Prostate gland (tissue), 2 donors: ENCODE measurements at regions not wholly inside any gene's neighbourhood (a gene's known extent, or its start where the extent isn't known, plus 50 kb on each side); places are given as distances from the start of the nearest gene placed in this dataset.
"Not testable (repeated sequence)": the region's sequence is repeated elsewhere in the genome, so short reads cannot be mapped to it uniquely, and the experiment has no call there.

Experiments
- DNase-seq: peaks from one replicate; pipeline ENCODE4 v3.0.0-alpha.2; 2019; ENCODE audit warnings: low spot score
- H3K27ac ChIP-seq, 2 donors: fragments of 200-600 bp; sonication (generic); 2 replicates each; pipeline ENCODE4 v1.5.1; 2017 to 2019
- H3K27me3 ChIP-seq: fragments of 200-600 bp; sonication (generic); replicated peaks from 2 replicates; pipeline ENCODE4 v1.5.1; 2019; ENCODE audit not compliant: insufficient read depth
- H3K36me3 ChIP-seq, 2 donors: fragments of 200-600 bp; sonication (generic); 1 replicate in 1 of 2; 2 replicates in 1 of 2; pipeline versions ENCODE4 v1.5.1 to v1.8.1; 2017 to 2019
- H3K4me1 ChIP-seq: fragments of 200-600 bp; sonication (generic); replicated peaks from 2 replicates; pipeline ENCODE4 v1.5.1; 2019
- H3K4me3 ChIP-seq, 2 donors: fragments of 200-600 bp; sonication (generic); 2 replicates each; pipeline ENCODE4 v1.5.1; 2017 to 2019
- H3K9me3 ChIP-seq: fragments of 200-600 bp; sonication (generic); 2 replicates; pipeline ENCODE4 v1.5.1; 2017
- POLR2A ChIP-seq: fragments of 450-650 bp; IDR thresholded peaks from one replicate; pipeline ENCODE4 v1.6.1; 2016; ENCODE audit warnings: antibody characterized with exemption, mild to moderate bottlenecking
- POLR2AphosphoS5 ChIP-seq: sonication (generic); formaldehyde crosslinking; IDR thresholded peaks from one replicate; pipeline ENCODE4 v1.6.1; 2017; ENCODE audit warnings: antibody characterized with exemption
- WGBS: methylation state at CpG from one replicate; pipeline ENCODE4 v1.1.5; 2018; 5-methylcytosine and 5-hydroxymethylcytosine counted together
- intact Hi-C: fragments of 100-400 bp; cut with DNase I; formaldehyde crosslinking; loops from one replicate; pipeline ENCODE4 v1.14.2; 2022
- TF ChIP-seq, protein P1 (sequence below), 4 experiments: fragments of 200-600 bp in 2 of 4; fragments of 450-650 bp in 2 of 4; sonication (generic) in 2 of 4; IDR thresholded peaks; 1 replicate in 3 of 4; 2 replicates in 1 of 4; pipeline ENCODE4 v1.5.1; 2016 to 2019; ENCODE audit warnings: antibody characterized with exemption in 4 of 4, mild to moderate bottlenecking in 2 of 4, moderate library complexity in 2 of 4

DNA sequence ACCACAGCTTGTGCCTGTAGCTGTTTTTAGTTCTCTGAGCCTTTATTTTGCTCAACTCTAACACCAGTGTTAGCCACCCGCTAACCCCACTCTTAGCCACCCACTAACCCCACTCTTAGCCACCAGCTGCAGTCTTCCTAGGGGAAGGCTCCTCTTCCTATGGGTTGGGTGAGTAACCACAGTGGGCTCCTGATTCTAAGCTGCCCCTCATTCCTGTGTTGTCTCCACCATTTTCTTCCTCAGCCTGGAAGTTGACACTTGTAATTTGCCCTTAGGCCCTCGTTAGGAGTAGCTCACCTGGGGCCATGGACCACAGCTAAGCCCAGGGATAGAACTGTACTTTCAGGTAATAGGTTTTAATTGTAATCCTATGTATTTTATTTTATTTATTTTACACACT lies 782.9 kb upstream of the TPTE start:
- TF ChIP-seq, protein P1, sequence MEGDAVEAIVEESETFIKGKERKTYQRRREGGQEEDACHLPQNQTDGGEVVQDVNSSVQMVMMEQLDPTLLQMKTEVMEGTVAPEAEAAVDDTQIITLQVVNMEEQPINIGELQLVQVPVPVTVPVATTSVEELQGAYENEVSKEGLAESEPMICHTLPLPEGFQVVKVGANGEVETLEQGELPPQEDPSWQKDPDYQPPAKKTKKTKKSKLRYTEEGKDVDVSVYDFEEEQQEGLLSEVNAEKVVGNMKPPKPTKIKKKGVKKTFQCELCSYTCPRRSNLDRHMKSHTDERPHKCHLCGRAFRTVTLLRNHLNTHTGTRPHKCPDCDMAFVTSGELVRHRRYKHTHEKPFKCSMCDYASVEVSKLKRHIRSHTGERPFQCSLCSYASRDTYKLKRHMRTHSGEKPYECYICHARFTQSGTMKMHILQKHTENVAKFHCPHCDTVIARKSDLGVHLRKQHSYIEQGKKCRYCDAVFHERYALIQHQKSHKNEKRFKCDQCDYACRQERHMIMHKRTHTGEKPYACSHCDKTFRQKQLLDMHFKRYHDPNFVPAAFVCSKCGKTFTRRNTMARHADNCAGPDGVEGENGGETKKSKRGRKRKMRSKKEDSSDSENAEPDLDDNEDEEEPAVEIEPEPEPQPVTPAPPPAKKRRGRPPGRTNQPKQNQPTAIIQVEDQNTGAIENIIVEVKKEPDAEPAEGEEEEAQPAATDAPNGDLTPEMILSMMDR (IDR thresholded peaks at IDR 0.05), result no peak
- TF ChIP-seq POLR2A, result no peak
- TF ChIP-seq POLR2AphosphoS5, result no peak
- no peak overlapping the region for H3K27ac ChIP-seq
- H3K9me3 ChIP-seq, result no peaks in the 10 kb centered on the region
- no peak for DNase-seq
- no peak overlapping the region for H3K4me3 ChIP-seq
- H3K4me1 ChIP-seq, result no peaks in the 10 kb centered on the region
- no peaks in the 10 kb centered on the region for H3K36me3 ChIP-seq
- no peaks in the 10 kb centered on the region for H3K27me3 ChIP-seq
- WGBS, result 43% methylated on average over 2 of the region's 2 CpGs
- intact Hi-C loops, result no loop called here

DNA sequence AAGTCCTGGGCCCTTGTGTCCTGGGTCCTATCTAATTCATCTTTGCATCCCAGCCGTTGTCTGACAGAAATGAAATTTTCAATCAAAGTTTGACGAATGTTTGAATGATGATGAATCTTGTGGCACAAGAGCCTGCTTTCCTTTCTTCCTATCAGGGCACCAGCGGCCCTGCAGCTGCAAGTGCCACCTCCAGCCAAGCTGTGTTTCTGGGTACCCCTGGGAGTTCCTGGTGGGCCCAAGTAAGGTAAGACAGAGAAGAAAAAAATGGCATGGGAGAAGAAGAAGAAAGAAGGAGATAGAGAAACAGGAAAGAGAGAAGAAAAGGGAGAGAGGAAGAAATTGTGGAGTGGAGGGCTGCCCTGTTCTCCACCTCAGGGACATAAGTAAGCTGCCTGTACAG lies 782.1 kb upstream of the TPTE start:
- 55% methylated on average over 3 of the region's 3 CpGs for WGBS
- no peaks in the 10 kb centered on the region for H3K9me3 ChIP-seq
- intact Hi-C loops, result no loop called here
- H3K4me1 ChIP-seq, result no peaks in the 10 kb centered on the region
- DNase-seq, result no peak
- no peak overlapping the region for H3K27ac ChIP-seq
- TF ChIP-seq, protein P1 (IDR thresholded peaks at IDR 0.05), result no peak
- TF ChIP-seq POLR2AphosphoS5 (no peak), POLR2A (no peak)
- H3K36me3 ChIP-seq, result no peaks in the 10 kb centered on the region
- no peak overlapping the region for H3K4me3 ChIP-seq
- no peaks in the 10 kb centered on the region for H3K27me3 ChIP-seq

DNA sequence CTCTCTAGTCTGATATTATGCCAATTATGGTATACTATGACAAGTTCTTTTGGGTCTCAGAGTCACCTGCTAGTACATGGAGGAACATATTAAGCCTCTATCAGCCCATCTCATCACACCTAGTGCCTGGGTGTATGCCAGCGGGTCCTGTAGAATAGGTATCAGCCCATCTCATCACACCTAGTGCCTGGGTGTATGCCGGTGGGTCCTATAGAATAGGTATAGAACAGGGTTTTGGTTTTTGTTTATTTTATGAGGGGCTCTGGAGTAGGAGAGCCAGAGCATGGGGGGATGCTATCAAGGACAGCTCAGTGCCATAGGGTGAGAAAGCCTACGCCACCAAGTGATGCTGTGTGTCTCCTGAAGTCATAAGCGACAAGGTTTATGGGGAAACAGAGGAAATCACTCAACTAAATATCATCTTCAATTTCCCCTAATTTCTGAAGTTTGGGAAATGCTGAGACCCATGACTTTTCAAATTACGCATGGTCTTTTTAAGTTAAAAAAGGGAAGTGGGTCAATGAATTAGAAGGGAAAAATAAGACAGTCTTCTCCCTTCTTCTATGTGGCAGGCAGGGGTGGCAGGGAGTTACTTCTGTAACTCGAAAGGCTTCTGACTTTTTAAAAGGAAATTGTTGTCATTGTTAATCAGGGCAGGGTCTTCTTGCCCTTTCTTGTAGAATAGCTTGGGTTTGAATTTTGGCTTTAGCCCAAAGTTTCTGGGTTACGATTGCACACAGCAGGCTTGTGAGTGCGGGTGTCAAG lies 781.0 kb upstream of the TPTE start:
- H3K4me1 ChIP-seq, H3K9me3 ChIP-seq, H3K36me3 ChIP-seq, intact Hi-C loops, H3K27ac ChIP-seq, H3K4me3 ChIP-seq, H3K27me3 ChIP-seq, DNase-seq: not testable (repeated sequence)
- WGBS, result 57% methylated on average over 8 of the region's 8 CpGs

DNA sequence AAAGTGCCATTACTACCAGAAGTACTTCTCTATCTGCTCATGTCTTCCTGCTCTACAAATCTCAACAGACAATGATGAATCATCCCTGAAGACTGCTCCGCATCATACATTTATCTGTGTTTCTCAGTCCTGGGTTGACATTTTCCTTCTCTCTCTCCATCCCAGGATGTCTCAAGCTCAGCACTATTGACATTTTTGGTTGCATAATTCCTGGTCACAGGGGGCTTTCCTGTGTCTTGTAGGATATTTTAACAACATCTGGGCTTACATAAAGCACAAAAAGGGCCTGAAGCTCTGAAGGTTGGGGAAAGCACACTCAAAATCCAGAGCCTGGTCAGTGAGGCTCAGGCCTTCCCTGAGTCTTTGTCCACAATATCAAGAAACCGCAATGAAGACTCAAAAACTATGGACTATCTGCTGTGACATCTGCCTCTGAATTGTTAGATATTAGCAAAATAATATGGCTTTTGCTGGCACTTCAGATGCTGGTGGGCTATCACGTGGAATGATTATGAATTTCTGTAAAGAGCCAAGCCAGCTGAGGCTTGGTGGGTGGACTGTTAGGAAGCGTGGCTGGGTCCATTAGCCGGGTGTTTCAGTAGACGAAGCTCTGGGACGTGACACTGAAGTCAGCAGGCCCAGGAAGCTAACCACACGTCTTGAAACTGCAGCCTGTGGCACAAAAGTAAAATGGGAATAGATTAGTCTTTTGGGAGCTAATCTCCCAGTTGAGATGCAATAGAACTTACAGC lies 780.2 kb upstream of the TPTE start:
- H3K4me3 ChIP-seq, H3K9me3 ChIP-seq, H3K27ac ChIP-seq, DNase-seq, H3K27me3 ChIP-seq, intact Hi-C loops, H3K36me3 ChIP-seq, H3K4me1 ChIP-seq: not testable (repeated sequence)
- 65% methylated on average over 8 of the region's 8 CpGs for WGBS

DNA sequence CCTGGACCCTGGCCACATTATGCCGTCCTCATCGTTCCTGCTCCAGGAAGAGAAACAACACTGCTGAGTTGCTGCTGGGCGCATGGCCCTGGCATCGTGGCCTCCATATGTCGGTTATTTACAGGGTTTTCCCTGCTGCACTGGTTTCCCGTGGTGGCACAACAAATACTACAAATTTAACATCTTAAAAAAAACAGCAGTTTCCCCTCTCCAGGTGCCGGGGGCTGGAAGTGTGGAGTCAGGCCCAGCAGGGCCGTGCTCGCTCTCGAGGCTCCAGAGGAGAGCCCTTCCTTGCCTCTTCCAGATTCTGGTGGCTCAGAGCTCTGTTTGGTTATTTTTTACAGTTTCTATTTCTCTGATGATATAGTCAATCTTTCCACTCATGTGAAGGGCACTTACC lies 777.8 kb upstream of the TPTE start:
- H3K4me3 ChIP-seq, H3K4me1 ChIP-seq, DNase-seq, H3K27ac ChIP-seq, H3K9me3 ChIP-seq, intact Hi-C loops, H3K27me3 ChIP-seq, H3K36me3 ChIP-seq: not testable (repeated sequence)
- 82% methylated on average over 10 of the region's 10 CpGs for WGBS

DNA sequence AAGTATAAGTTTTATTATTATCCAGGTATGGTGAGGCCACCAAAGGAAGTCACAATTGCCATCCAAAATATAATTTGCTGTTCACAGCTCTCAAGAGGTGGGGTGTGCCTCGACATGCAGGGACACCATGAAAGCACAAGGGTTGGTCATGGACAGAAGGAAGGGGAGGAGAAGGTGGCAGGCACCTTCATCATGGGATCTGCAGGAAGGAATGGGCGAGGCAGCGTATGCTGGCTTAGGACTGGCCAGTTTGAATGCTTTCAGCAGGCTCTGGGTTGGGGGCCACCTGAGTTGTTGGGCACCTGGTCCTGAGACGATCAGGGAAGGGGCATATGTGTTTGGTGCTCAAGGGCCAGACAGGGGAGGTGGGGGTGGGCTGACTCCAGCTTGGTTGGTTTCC lies 777.2 kb upstream of the TPTE start:
- H3K4me3 ChIP-seq, DNase-seq, H3K9me3 ChIP-seq, H3K27ac ChIP-seq, intact Hi-C loops, H3K27me3 ChIP-seq, H3K36me3 ChIP-seq, H3K4me1 ChIP-seq: not testable (repeated sequence)
- 34% methylated on average over 4 of the region's 4 CpGs for WGBS

DNA sequence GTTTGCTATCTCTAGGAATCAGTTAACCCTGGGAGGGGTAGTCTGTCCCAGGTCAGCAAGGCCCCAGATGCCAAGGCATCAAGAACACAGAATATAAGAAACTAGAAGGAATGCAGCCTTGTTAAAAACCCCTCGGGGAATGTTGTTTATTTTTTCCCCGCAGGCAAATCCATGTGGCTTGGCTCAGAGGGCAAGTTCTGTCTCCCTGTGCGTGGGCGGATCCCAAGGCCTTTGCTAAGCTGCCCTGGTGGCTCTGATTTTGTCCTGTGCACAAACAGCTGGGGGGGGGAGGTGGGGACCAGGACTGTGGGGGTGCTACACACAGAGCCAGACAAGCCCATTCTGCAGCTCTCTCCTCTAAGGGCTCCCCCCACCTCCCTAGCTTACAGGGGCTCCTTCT lies 776.8 kb upstream of the TPTE start:
- H3K9me3 ChIP-seq, DNase-seq, intact Hi-C loops, H3K27me3 ChIP-seq, H3K4me1 ChIP-seq, H3K4me3 ChIP-seq, H3K36me3 ChIP-seq, H3K27ac ChIP-seq: not testable (repeated sequence)
- WGBS, result 75% methylated on average over 4 of the region's 4 CpGs

DNA sequence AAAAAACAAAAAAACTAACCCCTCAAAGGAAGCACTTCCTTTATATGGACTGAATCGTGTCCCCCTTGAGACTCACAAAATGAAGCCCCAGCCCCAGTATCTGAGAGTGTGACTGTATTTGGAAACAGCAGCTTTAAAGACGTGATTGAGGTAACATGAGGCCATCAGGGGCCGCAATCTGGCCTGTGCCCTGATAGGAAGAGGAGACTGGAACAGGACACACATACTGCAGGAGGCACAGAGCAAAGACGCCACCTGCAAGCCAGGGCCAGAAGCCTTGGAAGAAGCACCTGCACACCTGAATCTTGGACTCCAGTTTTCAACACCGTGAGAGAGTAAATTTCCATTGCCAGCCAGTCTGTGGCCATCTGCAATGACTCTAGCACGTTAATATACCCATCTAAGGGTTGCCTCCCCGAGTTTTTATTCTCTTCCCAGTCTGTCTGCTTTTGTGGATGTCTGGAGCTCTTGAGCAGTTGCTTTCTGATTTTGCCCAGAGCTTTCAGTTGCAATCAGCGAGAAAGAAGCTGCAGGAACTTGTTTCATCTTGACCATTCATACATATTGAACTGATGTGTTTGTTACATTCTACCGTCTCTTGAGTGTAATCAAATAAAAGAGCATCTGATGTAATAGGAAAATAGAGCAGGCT lies 775.8 kb upstream of the TPTE start:
- H3K27ac ChIP-seq, H3K36me3 ChIP-seq, H3K9me3 ChIP-seq, H3K4me1 ChIP-seq, H3K4me3 ChIP-seq, H3K27me3 ChIP-seq, DNase-seq, intact Hi-C loops: not testable (repeated sequence)
- WGBS, result 50% methylated on average over 9 of the region's 9 CpGs

DNA sequence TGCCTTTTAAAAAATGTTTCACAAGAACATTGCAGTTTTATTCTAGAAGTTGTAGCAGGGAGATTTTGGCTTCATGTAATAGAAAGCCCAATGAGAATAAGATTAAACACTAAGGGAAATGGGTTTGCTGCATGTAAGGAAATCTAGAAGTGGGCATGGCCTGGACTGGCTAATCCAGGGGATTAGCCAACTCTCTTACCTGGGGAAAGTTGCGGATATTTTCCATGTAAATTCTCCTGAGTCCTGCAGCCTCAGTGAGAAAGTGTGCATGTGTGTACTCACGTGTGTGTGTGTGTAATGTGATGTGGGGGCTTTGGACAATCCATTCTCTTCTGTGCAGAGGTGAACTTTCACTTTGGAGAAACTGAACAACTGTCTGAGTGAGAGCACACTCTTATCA lies 775.1 kb upstream of the TPTE start:
- H3K27ac ChIP-seq, H3K4me1 ChIP-seq, intact Hi-C loops, DNase-seq, H3K9me3 ChIP-seq, H3K27me3 ChIP-seq, H3K4me3 ChIP-seq, H3K36me3 ChIP-seq: not testable (repeated sequence)
- WGBS, result 51% methylated on average over 2 of the region's 2 CpGs
